ENCODE measurements at regions not wholly inside any gene's neighbourhood (a gene's known extent, or its start where the extent isn't known, plus 50 kb on each side); places are given as distances from the start of the nearest gene placed in this dataset.
"Not testable (repeated sequence)": the region's sequence is repeated elsewhere in the genome, so short reads cannot be mapped to it uniquely, and the experiment has no call there.

DNA sequence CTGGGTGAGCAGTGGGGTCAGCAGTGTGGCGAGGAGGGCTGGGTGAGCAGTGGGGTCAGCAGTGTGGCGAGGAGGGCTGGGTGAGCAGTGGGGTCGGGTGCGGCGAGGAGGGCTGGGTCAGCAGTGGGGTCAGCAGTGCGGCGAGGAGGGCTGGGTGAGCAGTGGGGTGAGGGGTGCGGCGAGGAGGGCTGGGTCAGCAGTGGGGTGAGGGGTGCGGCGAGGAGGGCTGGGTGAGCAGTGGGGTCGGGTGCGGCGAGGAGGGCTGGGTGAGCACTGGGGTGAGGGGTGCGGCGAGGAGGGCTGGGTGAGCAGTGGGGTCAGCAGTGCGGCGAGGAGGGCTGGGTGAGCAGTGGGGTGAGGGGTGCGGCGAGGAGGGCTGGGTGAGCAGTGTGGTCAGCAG is 93.2 kb downstream of the METRNL start:
- not testable (repeated sequence) for H3K27ac ChIP-seq (ENCODE audit: low read depth in 2 of 2, low read length in 1 of 2); H3K4me1 ChIP-seq (ENCODE audit: control insufficient read depth in 2 of 2, insufficient read depth in 2 of 2, low read length in 1 of 2); H3K27me3 ChIP-seq (ENCODE audit: control insufficient read depth in 1 of 2, insufficient read depth in 2 of 2, low read length in 2 of 2); H3K36me3 ChIP-seq (ENCODE audit: control insufficient read depth in 2 of 2, insufficient read depth in 2 of 2, low read length in 1 of 2); H3K9me3 ChIP-seq (ENCODE audit: control insufficient read depth in 2 of 2, insufficient read depth in 1 of 2, low read depth in 1 of 2, low read length in 1 of 2); H3K4me3 ChIP-seq (ENCODE audit: low read depth in 1 of 2, low read length in 2 of 2)
- 86 to 90% methylated on average over 14 to 20 of the region's 20 CpGs for WGBS, 2 donors

GRCh38 chr17:83173180-83173913 is 93.9 kb downstream of the METRNL start:
- not testable (repeated sequence) for H3K27me3 ChIP-seq (ENCODE audit: control insufficient read depth in 1 of 2, insufficient read depth in 2 of 2, low read length in 2 of 2); H3K27ac ChIP-seq (ENCODE audit: low read depth in 2 of 2, low read length in 1 of 2); H3K4me3 ChIP-seq (ENCODE audit: low read depth in 1 of 2, low read length in 2 of 2); H3K36me3 ChIP-seq (ENCODE audit: control insufficient read depth in 2 of 2, insufficient read depth in 2 of 2, low read length in 1 of 2); H3K9me3 ChIP-seq (ENCODE audit: control insufficient read depth in 2 of 2, insufficient read depth in 1 of 2, low read depth in 1 of 2, low read length in 1 of 2); H3K4me1 ChIP-seq (ENCODE audit: control insufficient read depth in 2 of 2, insufficient read depth in 2 of 2, low read length in 1 of 2)
- WGBS, 2 donors = 90 to 93% methylated on average over 23 to 24 of the region's 24 CpGs

- 81 to 82% methylated on average over 18 of the region's 18 CpGs for WGBS, 2 donors
- Histone ChIP-seq H3K4me3 (ENCODE audit: low read depth in 1 of 2, low read length in 2 of 2) (no peak overlapping the region), H3K36me3 (ENCODE audit: control insufficient read depth in 2 of 2, insufficient read depth in 2 of 2, low read length in 1 of 2) (no peaks in the 10 kb centered on the region), H3K27me3 (ENCODE audit: control insufficient read depth in 1 of 2, insufficient read depth in 2 of 2, low read length in 2 of 2) (no peaks in the 10 kb centered on the region), H3K27ac (ENCODE audit: low read depth in 2 of 2, low read length in 1 of 2) (no peak overlapping the region), H3K4me1 (ENCODE audit: control insufficient read depth in 2 of 2, insufficient read depth in 2 of 2, low read length in 1 of 2) (peaks cover 0 to 3% of the 10 kb centered on the region in 2 donors), H3K9me3 (ENCODE audit: control insufficient read depth in 2 of 2, insufficient read depth in 1 of 2, low read depth in 1 of 2, low read length in 1 of 2) (no peaks in the 10 kb centered on the region)
Observed at GRCh38 chr17:83173914-83174361, 94.5 kb downstream of the METRNL start.

DNA sequence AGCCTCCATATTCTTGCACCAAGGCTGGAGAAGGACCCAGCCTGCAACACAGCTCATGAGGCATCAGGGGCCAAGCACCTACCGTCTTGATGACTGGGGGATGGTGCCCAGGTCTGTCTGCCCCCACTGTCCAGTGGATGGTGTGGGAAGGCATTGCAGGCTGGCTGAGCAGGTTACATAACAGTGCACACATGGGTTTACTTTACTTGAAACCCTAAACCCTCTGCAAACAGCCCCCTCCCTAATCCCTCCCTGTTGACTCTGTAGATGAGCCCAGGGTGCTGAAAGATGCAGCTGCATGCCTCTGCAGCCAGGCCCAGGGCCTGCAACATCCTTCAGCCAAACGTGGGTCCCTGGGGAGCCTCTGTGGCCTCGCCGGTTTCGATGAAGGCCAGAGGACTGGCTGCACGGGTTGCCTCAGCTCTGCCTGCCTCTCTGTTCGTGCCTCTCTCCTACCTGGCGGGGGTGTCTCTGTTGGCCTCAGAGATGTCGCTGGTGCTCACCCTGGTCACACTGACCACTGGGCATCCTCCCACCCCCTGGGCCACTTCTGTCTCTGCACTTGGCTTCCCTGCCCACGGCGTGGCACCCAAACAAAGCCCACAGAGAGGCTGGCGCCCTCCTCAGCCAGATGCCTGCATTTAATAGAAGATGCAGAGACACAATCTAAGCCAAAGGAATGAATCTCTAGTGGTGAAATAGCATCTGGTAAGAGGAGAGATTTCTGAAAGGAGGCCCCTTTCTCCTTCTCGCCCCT is 95.1 kb downstream of the METRNL start:
- WGBS, 2 donors = 71% methylated on average over 13 of the region's 13 CpGs
- H3K4me1 ChIP-seq (ENCODE audit: control insufficient read depth in 2 of 2, insufficient read depth in 2 of 2, low read length in 1 of 2) = peaks cover 0 to 3% of the 10 kb centered on the region in 2 donors
- H3K27ac ChIP-seq (ENCODE audit: low read depth in 2 of 2, low read length in 1 of 2) = no peak overlapping the region

GRCh38 chr17:83175119-83175821 is 95.9 kb downstream of the METRNL start:
- WGBS, 2 donors = 79 to 81% methylated on average over 16 of the region's 16 CpGs
- no peaks in the 10 kb centered on the region for H3K9me3 ChIP-seq (ENCODE audit: control insufficient read depth in 2 of 2, insufficient read depth in 1 of 2, low read depth in 1 of 2, low read length in 1 of 2)
- H3K4me3 ChIP-seq (ENCODE audit: low read depth in 1 of 2, low read length in 2 of 2) = no peak overlapping the region
- no peaks in the 10 kb centered on the region for H3K27me3 ChIP-seq (ENCODE audit: control insufficient read depth in 1 of 2, insufficient read depth in 2 of 2, low read length in 2 of 2)
- H3K27ac ChIP-seq (ENCODE audit: low read depth in 2 of 2, low read length in 1 of 2) = no peak overlapping the region
- H3K36me3 ChIP-seq (ENCODE audit: control insufficient read depth in 2 of 2, insufficient read depth in 2 of 2, low read length in 1 of 2) = no peaks in the 10 kb centered on the region
- peaks cover 0 to 3% of the 10 kb centered on the region in 2 donors for H3K4me1 ChIP-seq (ENCODE audit: control insufficient read depth in 2 of 2, insufficient read depth in 2 of 2, low read length in 1 of 2)

More for the DNA sequence above, 95.1 kb downstream of the METRNL start:
- H3K9me3 ChIP-seq (ENCODE audit: control insufficient read depth in 2 of 2, insufficient read depth in 1 of 2, low read depth in 1 of 2, low read length in 1 of 2) = no peaks in the 10 kb centered on the region
- H3K36me3 ChIP-seq (ENCODE audit: control insufficient read depth in 2 of 2, insufficient read depth in 2 of 2, low read length in 1 of 2) = no peaks in the 10 kb centered on the region
- no peaks in the 10 kb centered on the region for H3K27me3 ChIP-seq (ENCODE audit: control insufficient read depth in 1 of 2, insufficient read depth in 2 of 2, low read length in 2 of 2)
- no peak overlapping the region for H3K4me3 ChIP-seq (ENCODE audit: low read depth in 1 of 2, low read length in 2 of 2)

GRCh38 chr17:83175822-83176622 is 96.6 kb downstream of the METRNL start:
- H3K4me3 ChIP-seq (ENCODE audit: low read depth in 1 of 2, low read length in 2 of 2) = no peak overlapping the region
- no peaks in the 10 kb centered on the region for H3K36me3 ChIP-seq (ENCODE audit: control insufficient read depth in 2 of 2, insufficient read depth in 2 of 2, low read length in 1 of 2)
- peaks cover 0 to 3% of the 10 kb centered on the region in 2 donors for H3K4me1 ChIP-seq (ENCODE audit: control insufficient read depth in 2 of 2, insufficient read depth in 2 of 2, low read length in 1 of 2)
- no peak overlapping the region for H3K27ac ChIP-seq (ENCODE audit: low read depth in 2 of 2, low read length in 1 of 2)
- H3K27me3 ChIP-seq (ENCODE audit: control insufficient read depth in 1 of 2, insufficient read depth in 2 of 2, low read length in 2 of 2) = no peaks in the 10 kb centered on the region
- WGBS, 2 donors = 86 to 88% methylated on average over 15 of the region's 15 CpGs
- H3K9me3 ChIP-seq (ENCODE audit: control insufficient read depth in 2 of 2, insufficient read depth in 1 of 2, low read depth in 1 of 2, low read length in 1 of 2) = no peaks in the 10 kb centered on the region

DNA sequence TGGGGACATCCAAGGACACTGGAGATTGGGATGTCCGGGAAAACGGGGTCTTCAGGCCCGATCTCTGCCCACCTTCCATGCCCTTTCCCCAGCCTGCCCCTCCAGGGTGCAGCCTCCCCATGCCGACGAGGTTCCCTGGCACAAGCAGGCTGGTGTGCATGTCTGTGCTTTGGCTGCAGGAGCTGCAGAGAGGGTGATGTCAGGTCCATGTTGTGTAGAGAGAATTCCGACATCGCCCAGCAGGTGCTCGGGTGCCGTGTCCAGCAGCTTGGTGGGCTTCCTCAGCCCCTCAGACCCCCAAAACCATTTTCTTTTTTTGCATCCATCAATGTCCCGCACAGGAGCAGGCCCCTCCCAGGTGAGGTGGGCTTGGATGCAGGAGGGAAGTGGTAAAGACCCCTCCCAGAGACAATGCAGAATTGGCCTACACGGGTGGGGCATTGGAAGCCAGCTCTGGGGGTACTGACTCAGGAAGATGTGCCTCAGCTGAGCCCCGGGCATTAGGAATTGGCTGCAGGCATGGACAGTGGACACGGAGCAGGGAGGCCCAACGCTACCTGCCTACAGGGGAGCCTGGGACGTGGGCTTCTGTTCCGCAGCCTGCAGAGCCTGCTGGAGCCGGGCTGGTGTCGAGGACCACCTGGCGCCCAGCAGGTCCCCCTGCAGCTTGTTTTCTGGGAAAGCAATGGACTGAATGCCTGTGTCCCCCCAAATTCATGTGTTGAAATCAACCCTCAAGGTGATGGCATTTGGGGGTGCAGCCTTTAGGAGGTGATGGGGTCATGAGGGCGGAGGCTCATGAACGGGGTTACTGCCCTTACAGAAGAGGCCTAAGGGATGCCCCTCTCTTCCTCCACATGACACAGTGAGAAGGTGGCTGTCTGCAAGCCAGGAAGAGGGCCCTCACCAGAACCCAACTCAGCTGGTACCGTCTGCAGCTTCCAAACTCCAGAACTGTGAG is 97.5 kb downstream of the METRNL start:
- Histone ChIP-seq H3K9me3 (ENCODE audit: control insufficient read depth in 2 of 2, insufficient read depth in 1 of 2, low read depth in 1 of 2, low read length in 1 of 2) (no peaks in the 10 kb centered on the region), H3K27ac (ENCODE audit: low read depth in 2 of 2, low read length in 1 of 2) (no peak overlapping the region), H3K4me1 (ENCODE audit: control insufficient read depth in 2 of 2, insufficient read depth in 2 of 2, low read length in 1 of 2) (no peaks in the 10 kb centered on the region), H3K4me3 (ENCODE audit: low read depth in 1 of 2, low read length in 2 of 2) (no peak overlapping the region), H3K36me3 (ENCODE audit: control insufficient read depth in 2 of 2, insufficient read depth in 2 of 2, low read length in 1 of 2) (no peaks in the 10 kb centered on the region), H3K27me3 (ENCODE audit: control insufficient read depth in 1 of 2, insufficient read depth in 2 of 2, low read length in 2 of 2) (no peaks in the 10 kb centered on the region)
- 92% methylated on average over 22 of the region's 22 CpGs for WGBS, 2 donors

GRCh38 chr17:83177611-83178532 is 98.5 kb downstream of the METRNL start:
- H3K27ac ChIP-seq (ENCODE audit: low read depth in 2 of 2, low read length in 1 of 2) = no peak overlapping the region
- no peaks in the 10 kb centered on the region for H3K36me3 ChIP-seq (ENCODE audit: control insufficient read depth in 2 of 2, insufficient read depth in 2 of 2, low read length in 1 of 2)
- no peaks in the 10 kb centered on the region for H3K4me1 ChIP-seq (ENCODE audit: control insufficient read depth in 2 of 2, insufficient read depth in 2 of 2, low read length in 1 of 2)
- no peaks in the 10 kb centered on the region for H3K9me3 ChIP-seq (ENCODE audit: control insufficient read depth in 2 of 2, insufficient read depth in 1 of 2, low read depth in 1 of 2, low read length in 1 of 2)
- WGBS, 2 donors = 92 to 94% methylated on average over 32 of the region's 32 CpGs
- H3K27me3 ChIP-seq (ENCODE audit: control insufficient read depth in 1 of 2, insufficient read depth in 2 of 2, low read length in 2 of 2) = no peaks in the 10 kb centered on the region
- no peak overlapping the region for H3K4me3 ChIP-seq (ENCODE audit: low read depth in 1 of 2, low read length in 2 of 2)
